Thoracic aorta (tissue), 2 donors: ENCODE measurements at regions not wholly inside any gene's neighbourhood (a gene's known extent, or its start where the extent isn't known, plus 50 kb on each side); places are given as distances from the start of the nearest gene placed in this dataset.

ENCODE experiments used
- ATAC-seq: fragments of 150-250 bp; one replicate; pipeline ENCODE4 v1.8.0; 2017; ENCODE audit warnings: low read depth; ENCODE audit not compliant: insufficient number of reproducible peaks, low FRiP score
- DNase-seq: peaks from one replicate; pipeline ENCODE4 v3.0.0-alpha.2; 2020; ENCODE audit warnings: low spot score
- H3K27ac ChIP-seq, 2 donors: fragments of 200-600 bp; sonication (generic); 1 replicate in 1 of 2; 2 replicates in 1 of 2; pipeline ENCODE4 v1.5.1; 2016; ENCODE audit warnings: mild to moderate bottlenecking in 2 of 2, moderate library complexity in 2 of 2
- H3K27me3 ChIP-seq: fragments of 200-600 bp; sonication (generic); replicated peaks from 2 replicates; pipeline ENCODE4 v1.6.0; 2016; ENCODE audit warnings: mild to moderate bottlenecking; ENCODE audit not compliant: insufficient read depth
- H3K36me3 ChIP-seq: fragments of 200-600 bp; sonication (generic); one replicate; pipeline ENCODE4 v1.5.1; 2016
- H3K4me1 ChIP-seq, 2 donors: fragments of 200-600 bp; sonication (generic); 1 replicate in 1 of 2; 2 replicates in 1 of 2; pipeline versions ENCODE4 v1.5.1 to v1.6.0; 2016; ENCODE audit warnings: low read depth in 2 of 2, mild to moderate bottlenecking in 1 of 2; ENCODE audit not compliant: control insufficient read depth in 1 of 2
- H3K4me3 ChIP-seq: fragments of 200-600 bp; sonication (generic); 2 replicates; pipeline ENCODE4 v1.5.1; 2016; ENCODE audit warnings: mild to moderate bottlenecking
- H3K9me3 ChIP-seq: fragments of 200-600 bp; sonication (generic); 2 replicates; pipeline ENCODE4 v1.5.1; 2016
- CTCF ChIP-seq: fragments of 200-600 bp; sonication (generic); IDR thresholded peaks from one replicate; pipeline ENCODE4 v1.5.1; 2019; ENCODE audit warnings: antibody characterized with exemption

GRCh38 chr2:139742216-139743172 lies 962.3 kb upstream of the NXPH2 start:
- Histone ChIP-seq H3K9me3 (no peaks in the 10 kb centered on the region), H3K4me1 (no peaks in the 10 kb centered on the region), H3K27ac (no peak overlapping the region), H3K36me3 (no peaks in the 10 kb centered on the region), H3K27me3 (no peaks in the 10 kb centered on the region), H3K4me3 (no peak overlapping the region)
- no peak for DNase-seq
- TF ChIP-seq CTCF, result no peak
- ATAC-seq, result no peak

- Histone ChIP-seq H3K9me3 (no peaks in the 10 kb centered on the region), H3K27ac (no peak overlapping the region), H3K36me3 (no peaks in the 10 kb centered on the region), H3K4me3 (no peak overlapping the region), H3K27me3 (no peaks in the 10 kb centered on the region), H3K4me1 (no peaks in the 10 kb centered on the region)
- TF ChIP-seq CTCF, result no peak
- DNase-seq (no peak), ATAC-seq (no peak)
Measured at GRCh38 chr2:139737659-139738058, 957.5 kb upstream of the NXPH2 start.

- DNase-seq, result no peak
- Histone ChIP-seq H3K27me3 (no peaks in the 10 kb centered on the region), H3K36me3 (no peaks in the 10 kb centered on the region), H3K4me3 (no peak overlapping the region), H3K9me3 (no peaks in the 10 kb centered on the region), H3K4me1 (no peaks in the 10 kb centered on the region), H3K27ac (no peak overlapping the region)
- no peak for TF ChIP-seq CTCF
- ATAC-seq, result no peak
Measured at GRCh38 chr2:139730197-139730596, 950.0 kb upstream of the NXPH2 start.

GRCh38 chr2:139721411-139721995 lies 941.3 kb upstream of the NXPH2 start:
- ATAC-seq, result no peak

More at GRCh38 chr2:139721411-139721995, 941.3 kb upstream of the NXPH2 start:
- no peak for DNase-seq
- H3K36me3 ChIP-seq, result no peaks in the 10 kb centered on the region
- no peak overlapping the region for H3K27ac ChIP-seq
- H3K4me1 ChIP-seq, result no peaks in the 10 kb centered on the region
- no peak for TF ChIP-seq CTCF
- no peaks in the 10 kb centered on the region for H3K9me3 ChIP-seq
- H3K27me3 ChIP-seq, result no peaks in the 10 kb centered on the region
- H3K4me3 ChIP-seq, result no peak overlapping the region
